Coronary artery (tissue), 2 donors: ENCODE measurements at regions not wholly inside any gene's neighbourhood (a gene's known extent, or its start where the extent isn't known, plus 50 kb on each side); places are given as distances from the start of the nearest gene placed in this dataset.
A peak's percentile ranks its signal among the peaks of the same experiment; 100 is the strongest.
"Not testable (repeated sequence)": the region's sequence is repeated elsewhere in the genome, so short reads cannot be mapped to it uniquely, and the experiment has no call there.

ENCODE experiments used
- DNase-seq: peaks from one replicate; pipeline ENCODE4 v3.0.0-alpha.2; 2017; ENCODE audit warnings: low spot score
- H3K27ac ChIP-seq, 2 donors: fragments of 200-600 bp; sonication (generic); one replicate each; pipeline ENCODE4 v1.5.1; 2016 to 2019
- H3K4me3 ChIP-seq: fragments of 200-600 bp; sonication (generic); 2 replicates; pipeline ENCODE4 v1.5.1; 2016; ENCODE audit warnings: mild to moderate bottlenecking, moderate library complexity
- TF ChIP-seq, protein P1 (sequence below): fragments of 200-600 bp; sonication (generic); IDR thresholded peaks from one replicate; pipeline ENCODE4 v1.5.1; 2019; ENCODE audit warnings: antibody characterized with exemption

DNA sequence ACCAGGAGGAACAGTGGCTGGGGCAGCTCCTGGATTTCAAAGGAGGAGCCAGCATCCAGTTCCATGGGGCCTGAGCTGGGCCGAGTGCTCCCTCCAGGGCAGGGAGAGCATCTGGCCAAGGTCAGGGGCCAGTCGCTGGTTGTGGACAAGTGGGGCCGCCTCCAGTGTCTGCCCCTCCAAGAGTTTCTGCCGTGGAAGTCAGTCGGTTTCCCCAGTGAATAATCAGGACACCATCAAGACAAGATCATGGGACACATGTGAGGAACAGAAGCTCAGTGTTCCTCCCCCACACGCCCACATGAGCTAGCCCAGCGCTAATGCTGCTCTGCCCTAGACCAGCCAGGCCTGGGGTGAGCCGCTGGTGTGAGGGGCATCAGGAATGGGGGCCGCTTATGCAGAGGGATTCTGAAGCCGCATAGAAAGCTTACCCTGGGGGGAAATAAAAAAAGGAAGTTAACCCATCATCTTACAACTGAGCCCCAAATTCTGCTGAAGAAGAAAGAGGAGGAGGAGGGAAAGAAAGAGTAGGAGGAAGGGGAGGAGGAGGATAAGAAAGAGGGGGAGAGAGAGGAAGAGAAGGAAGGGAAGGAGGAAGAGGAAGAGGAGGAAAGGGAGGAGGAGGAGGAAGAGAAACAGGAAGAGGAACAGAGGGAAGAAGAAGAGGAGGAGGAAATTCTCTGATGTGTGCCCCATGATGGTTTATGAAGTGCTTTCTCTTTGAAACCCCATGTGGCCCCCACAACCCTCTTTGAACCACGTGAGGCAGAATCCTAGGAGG lies 198.4 kb downstream of the MATN1 start:
- no peak overlapping the region for H3K4me3 ChIP-seq
- H3K27ac ChIP-seq: no peak overlapping the region
- TF ChIP-seq, protein P1, sequence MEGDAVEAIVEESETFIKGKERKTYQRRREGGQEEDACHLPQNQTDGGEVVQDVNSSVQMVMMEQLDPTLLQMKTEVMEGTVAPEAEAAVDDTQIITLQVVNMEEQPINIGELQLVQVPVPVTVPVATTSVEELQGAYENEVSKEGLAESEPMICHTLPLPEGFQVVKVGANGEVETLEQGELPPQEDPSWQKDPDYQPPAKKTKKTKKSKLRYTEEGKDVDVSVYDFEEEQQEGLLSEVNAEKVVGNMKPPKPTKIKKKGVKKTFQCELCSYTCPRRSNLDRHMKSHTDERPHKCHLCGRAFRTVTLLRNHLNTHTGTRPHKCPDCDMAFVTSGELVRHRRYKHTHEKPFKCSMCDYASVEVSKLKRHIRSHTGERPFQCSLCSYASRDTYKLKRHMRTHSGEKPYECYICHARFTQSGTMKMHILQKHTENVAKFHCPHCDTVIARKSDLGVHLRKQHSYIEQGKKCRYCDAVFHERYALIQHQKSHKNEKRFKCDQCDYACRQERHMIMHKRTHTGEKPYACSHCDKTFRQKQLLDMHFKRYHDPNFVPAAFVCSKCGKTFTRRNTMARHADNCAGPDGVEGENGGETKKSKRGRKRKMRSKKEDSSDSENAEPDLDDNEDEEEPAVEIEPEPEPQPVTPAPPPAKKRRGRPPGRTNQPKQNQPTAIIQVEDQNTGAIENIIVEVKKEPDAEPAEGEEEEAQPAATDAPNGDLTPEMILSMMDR: no peak
- peak; percentile 55 for DNase-seq

DNA sequence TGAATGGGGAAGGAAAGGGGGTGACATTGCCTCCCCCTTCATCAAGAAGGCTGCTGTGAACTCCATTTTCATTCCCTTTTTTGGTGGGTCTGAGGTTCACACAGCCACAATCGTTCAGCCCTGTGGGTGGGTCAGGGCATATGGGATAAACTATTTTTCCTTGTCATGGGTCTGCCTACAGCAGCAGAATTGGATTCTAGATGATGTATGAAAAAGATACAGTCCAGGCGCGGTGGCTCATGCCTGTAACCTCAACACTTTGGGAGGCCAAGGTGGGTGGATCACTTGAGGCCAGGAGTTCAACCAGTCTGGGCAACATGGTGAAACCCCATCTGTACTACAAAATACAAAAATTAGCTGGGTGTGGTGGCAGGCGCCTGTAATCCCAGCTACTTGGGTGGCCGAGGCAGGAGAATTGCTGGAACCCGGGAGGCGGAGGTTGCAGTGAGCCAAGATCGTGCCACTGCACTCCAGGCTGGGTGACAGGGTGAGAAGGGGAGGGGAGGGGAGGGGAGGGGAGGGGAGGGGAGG lies 199.3 kb downstream of the MATN1 start:
- not testable (repeated sequence) for H3K27ac ChIP-seq, H3K4me3 ChIP-seq
- peak; percentile 36 for DNase-seq

DNA sequence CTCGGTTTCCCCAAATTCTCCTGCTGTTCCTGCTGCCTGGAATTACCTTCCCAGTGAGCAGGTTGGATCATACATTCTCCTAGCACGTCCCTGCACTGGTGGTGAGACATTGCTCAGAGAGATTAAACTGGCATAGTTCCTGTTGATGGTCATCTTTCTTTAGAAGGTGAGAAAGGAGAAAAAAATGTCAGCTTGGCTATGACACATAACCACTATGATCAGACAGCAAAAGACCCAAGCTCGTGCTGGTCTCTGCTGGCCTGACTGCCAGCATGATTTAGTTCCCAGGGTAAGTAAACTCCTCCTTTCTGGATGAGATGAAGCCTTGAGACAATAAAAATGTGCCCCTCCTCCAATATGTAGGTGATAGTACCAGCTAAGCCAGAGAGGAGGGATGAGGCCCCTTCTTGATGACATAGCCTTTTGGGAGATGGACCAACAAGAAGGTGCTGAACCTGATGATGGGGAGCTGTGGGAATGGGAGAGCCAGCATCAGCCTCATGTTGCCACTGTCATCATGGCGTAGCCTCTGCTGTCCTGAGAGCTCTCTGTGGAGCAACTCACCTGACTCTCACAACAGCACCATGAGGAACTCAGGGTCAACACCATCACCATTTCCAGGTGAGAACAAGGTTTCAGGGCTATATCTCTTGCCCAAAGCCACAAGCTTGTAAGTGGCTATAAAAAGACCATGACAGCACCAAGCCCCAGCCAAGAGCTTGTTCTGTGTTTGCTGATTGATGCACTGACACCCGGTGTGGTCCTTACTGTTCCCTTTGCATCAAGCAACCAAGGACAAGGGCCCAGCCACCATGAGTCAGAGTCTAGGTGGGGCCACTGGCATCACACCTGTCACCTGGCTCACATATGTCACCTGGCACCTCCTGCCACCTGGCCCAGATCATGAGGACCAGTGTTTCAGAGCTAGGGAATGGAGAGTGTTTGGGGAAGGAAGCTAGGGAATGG lies 200.0 kb downstream of the MATN1 start:
- Histone ChIP-seq H3K27ac (peak overlapping the region in 1 of 2 donors; percentile 25), H3K4me3 (no peak overlapping the region)
- TF ChIP-seq, protein P1: no peak
- DNase-seq: peak; percentile 55

DNA sequence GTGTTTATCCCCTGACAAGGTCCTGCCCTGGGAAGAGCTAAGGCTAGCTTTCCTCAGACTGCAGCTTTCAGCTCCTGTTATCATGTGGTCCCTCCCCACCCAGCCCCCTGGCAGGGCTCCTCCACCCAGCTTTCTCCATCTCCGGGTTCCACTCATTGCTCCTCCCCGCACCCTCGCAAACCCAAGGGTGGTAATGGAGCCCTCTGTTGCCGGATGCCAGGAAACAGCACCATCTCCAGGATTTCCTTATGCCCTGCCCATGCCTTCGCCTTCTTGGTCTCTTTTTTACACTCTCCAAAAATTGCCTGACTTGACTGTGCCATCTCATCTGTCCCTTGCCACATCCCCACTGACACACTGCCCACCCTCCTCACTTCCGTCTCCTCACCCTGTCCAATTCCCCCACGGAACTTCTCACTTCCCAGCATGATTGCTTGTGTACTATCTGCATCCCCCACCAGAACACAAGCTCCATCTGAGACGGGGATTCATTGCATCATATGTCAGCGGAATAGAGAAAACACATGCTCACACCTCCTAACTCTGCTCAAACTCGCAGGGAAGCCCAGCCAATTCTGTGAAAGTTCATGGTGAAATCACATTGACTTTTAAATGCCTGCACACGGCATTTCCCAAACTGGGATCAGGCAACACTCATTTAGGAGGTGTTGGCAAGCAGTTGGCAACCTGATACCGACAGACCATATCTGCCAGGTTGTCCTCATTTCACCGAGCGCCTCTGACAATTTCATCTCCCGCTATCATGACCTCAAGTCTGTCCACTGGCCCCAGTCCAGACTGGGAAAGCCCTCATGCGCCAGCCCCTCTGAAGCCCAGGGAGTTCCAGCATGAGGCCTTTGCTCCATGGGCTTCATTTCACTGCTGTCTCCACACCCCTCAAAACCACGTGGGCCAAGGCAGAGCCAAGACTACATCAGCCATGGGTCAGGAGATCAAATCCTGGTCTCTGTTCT lies 201.1 kb downstream of the MATN1 start:
- TF ChIP-seq, protein P1: no peak
- H3K27ac ChIP-seq: peak overlapping the region in 1 of 2 donors; percentile 25
- H3K4me3 ChIP-seq: no peak overlapping the region
- DNase-seq: peak; percentile 80

DNA sequence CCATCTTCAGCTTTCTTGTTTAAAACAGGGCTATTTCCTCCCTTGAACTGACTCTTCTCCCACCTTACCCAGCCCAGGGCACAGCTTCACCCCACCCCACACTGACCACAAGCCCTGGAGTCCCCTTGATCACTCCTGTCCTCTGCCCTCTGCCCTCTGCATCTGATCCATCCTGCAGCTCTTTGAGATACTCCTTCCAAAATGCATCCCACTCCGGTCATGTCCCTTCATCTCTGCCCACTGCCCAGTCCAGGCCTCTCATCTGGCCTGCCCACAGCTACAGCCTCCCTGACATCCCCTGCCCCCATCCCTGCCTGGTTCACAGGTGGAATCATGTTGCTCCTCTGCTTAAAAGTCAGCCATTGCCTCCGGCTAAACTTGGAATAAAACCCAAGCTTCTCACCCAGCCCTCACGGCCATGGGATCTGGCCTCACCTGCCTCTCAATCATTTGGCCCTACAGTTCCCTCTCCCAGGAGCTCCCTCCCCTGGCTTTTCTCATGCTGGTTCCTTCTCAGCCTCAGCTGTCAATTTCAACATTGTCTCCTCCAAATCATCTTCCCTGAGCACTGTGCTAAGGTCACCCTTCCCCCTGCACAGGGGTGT lies 202.0 kb downstream of the MATN1 start:
- peak; percentile 64 for DNase-seq
- Histone ChIP-seq H3K4me3 (no peak overlapping the region), H3K27ac (peak overlapping the region in 1 of 2 donors; percentile 25)
- TF ChIP-seq, protein P1: no peak

DNA sequence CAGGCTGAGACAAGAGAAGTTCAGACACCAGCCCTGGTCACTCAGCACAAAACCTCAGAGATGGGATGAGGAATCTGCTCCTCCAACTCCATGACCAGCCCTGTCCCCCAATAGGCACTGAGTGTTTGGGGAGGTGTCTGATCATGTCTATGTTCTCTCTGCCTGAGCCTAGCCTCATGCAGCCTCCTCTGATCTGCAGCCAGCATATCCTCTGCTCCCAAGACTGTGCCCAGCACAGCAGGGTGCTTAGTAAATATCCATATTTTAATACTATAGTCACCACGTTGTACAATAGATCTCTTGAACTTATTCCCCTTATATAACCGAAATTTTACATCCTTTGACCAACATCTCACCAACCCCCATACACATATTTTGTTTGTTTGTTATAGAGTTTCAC lies 202.9 kb downstream of the MATN1 start:
- no peak overlapping the region for H3K27ac ChIP-seq
- H3K4me3 ChIP-seq: no peak overlapping the region
- TF ChIP-seq, protein P1: no peak
- DNase-seq: peak; percentile 9
